ENCODE measurements at regions not wholly inside any gene's neighbourhood (a gene's known extent, or its start where the extent isn't known, plus 50 kb on each side); places are given as distances from the start of the nearest gene placed in this dataset.
"Not testable (repeated sequence)": the region's sequence is repeated elsewhere in the genome, so short reads cannot be mapped to it uniquely, and the experiment has no call there.

- DNase-seq (ENCODE audit: low spot score): no peak
These were observed 136.9 kb upstream of the PALS2 start for GRCh38 chr7:24436131-24436920.

GRCh38 chr7:24438232-24438631 lies 135.0 kb upstream of the PALS2 start:
- no peak for DNase-seq (ENCODE audit: low spot score)

GRCh38 chr7:24439104-24439503 lies 134.1 kb upstream of the PALS2 start:
- DNase-seq (ENCODE audit: low spot score): not testable (repeated sequence)

GRCh38 chr7:24440892-24441291 lies 132.4 kb upstream of the PALS2 start:
- no peak for DNase-seq (ENCODE audit: low spot score)

- DNase-seq (ENCODE audit: low spot score): no peak
These were observed 131.8 kb upstream of the PALS2 start for GRCh38 chr7:24441314-24442027.

- no peak for DNase-seq (ENCODE audit: low spot score)
These were observed 131.0 kb upstream of the PALS2 start for GRCh38 chr7:24442170-24442777.

GRCh38 chr7:24444666-24445440 lies 128.4 kb upstream of the PALS2 start:
- no peak for DNase-seq (ENCODE audit: low spot score)

GRCh38 chr7:24448038-24448437 lies 125.2 kb upstream of the PALS2 start:
- DNase-seq (ENCODE audit: low spot score): no peak

GRCh38 chr7:24449416-24449815 lies 123.8 kb upstream of the PALS2 start:
- not testable (repeated sequence) for DNase-seq (ENCODE audit: low spot score)

- no peak for DNase-seq (ENCODE audit: low spot score)
These were observed 117.3 kb upstream of the PALS2 start for GRCh38 chr7:24455813-24456525.

GRCh38 chr7:24456526-24457218 lies 116.6 kb upstream of the PALS2 start:
- no peak for DNase-seq (ENCODE audit: low spot score)

GRCh38 chr7:24457219-24457558 lies 116.1 kb upstream of the PALS2 start:
- DNase-seq (ENCODE audit: low spot score): no peak

GRCh38 chr7:24462117-24462516 lies 111.1 kb upstream of the PALS2 start:
- DNase-seq (ENCODE audit: low spot score): no peak

- DNase-seq (ENCODE audit: low spot score): no peak
These were observed 110.3 kb upstream of the PALS2 start for GRCh38 chr7:24462984-24463383.

- no peak for DNase-seq (ENCODE audit: low spot score)
These were observed 109.8 kb upstream of the PALS2 start for GRCh38 chr7:24463474-24463873.

- DNase-seq (ENCODE audit: low spot score): no peak
These were observed 108.4 kb upstream of the PALS2 start for GRCh38 chr7:24464861-24465260.

GRCh38 chr7:24466168-24466768 lies 107.0 kb upstream of the PALS2 start:
- no peak for DNase-seq (ENCODE audit: low spot score)

GRCh38 chr7:24469118-24469517 lies 104.1 kb upstream of the PALS2 start:
- DNase-seq (ENCODE audit: low spot score): no peak

- DNase-seq (ENCODE audit: low spot score): no peak
These were observed 101.2 kb upstream of the PALS2 start for GRCh38 chr7:24472093-24472492.

GRCh38 chr7:24475166-24475961 lies 97.9 kb upstream of the PALS2 start:
- no peak for DNase-seq (ENCODE audit: low spot score)
